Stimulated activated CD4-positive, alpha-beta T cell treated with anti-CD3 and anti-CD28 coated beads, Interleukin-2, amount 100 ng/mL, for 24 hours (primary cell): ENCODE measurements at regions not wholly inside any gene's neighbourhood (a gene's known extent, or its start where the extent isn't known, plus 50 kb on each side); places are given as distances from the start of the nearest gene placed in this dataset.

Experiments used
- DNase-seq, 2 donors: peaks; one replicate each; pipeline ENCODE4 v3.0.0-alpha.2; 2020

DNA sequence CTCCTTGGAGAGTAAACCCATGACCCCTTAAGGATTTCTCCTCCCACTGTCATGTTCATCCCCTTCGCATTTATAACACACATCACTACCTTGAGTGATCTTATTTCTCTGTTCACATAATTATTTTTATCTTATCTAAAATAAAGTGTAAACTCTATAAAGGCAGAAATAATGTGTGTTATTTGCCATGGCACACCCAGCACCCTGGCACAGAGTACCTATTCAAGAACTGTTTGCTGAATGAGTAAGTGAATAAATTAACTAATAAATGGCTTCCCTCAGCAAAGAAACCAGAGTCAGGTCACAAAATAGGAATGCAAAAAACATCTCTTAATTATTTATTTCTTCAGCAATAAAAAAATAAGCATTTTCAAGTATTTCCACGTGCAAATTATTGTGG is 330.3 kb upstream of the GHITM start:
- no peak for DNase-seq

DNA sequence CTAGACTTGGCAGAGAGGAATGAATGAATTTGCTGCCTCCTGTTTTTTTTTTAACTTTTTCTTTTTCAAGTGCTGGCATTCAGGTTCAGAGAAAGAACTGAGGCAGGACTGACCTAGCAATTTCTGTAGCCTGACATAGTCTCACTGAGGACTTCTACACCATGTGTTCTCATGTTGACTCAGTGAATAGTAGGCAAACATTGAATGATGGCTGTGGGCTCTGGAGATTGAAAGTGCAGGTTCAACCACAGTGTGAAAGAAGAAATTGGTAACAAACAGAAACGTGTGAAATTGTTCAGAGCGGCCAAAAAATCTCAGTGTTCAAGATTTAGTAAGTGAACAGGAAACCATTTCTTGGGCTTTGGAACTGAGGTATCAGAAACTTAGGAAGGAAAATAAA is 322.4 kb upstream of the GHITM start:
- DNase-seq = no peak

DNA sequence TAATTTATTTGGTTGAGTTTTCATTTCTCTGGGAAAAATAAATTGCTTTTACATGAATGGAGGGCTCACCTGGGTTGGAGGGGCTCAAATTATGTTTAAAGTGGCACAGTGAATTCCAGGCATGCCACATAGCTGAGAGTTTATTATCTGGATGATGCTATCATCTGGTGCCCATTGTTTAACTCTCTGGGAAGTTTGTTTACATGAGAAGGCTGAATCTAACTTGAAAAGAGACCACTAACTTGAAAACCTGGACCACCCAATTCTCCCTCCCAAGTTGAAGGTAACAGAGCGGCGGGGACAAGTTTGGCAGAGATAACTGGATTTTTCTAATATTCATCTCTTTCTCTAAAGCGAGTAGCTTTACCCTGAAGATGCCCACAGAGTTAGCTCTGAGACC is 321.5 kb upstream of the GHITM start:
- no peak for DNase-seq

DNA sequence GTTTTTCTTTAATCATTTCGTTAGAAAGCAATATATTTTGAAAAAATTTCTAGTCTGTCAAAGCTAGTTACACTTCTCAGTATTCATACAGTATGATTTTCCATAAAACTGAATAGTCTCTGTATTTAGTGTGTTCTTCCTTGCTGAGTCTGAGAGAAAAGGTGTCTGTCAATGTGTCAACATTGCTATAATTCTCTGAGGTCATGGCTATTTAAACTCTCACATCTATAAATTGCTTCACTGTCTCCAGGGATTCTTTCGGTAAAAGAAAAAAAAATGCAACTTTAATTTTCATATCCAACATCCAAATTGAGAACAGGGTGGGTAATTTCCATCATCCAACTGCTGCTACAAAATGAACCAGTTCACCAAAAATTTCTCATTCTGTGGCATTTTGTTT is 319.7 kb upstream of the GHITM start:
- DNase-seq = no peak

DNA sequence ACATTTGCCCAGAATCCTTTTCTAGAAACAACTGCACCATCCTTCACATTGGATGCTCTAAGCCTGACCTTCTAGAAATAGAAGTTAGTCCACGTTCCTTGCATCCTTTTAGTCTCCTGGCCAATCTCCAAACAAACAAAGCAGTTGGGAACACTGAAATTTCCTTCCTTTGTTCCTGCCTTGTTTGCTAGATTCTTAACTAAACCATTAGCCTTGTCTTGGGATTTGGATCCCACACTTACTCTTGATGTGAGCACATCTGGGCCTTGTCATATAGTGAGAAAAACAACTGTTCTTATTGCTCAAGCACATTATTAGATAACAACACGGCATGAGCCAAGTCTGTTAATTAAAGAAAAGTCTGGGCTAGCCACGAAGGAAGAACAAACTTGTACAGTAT is 319.3 kb upstream of the GHITM start:
- DNase-seq = no peak

DNA sequence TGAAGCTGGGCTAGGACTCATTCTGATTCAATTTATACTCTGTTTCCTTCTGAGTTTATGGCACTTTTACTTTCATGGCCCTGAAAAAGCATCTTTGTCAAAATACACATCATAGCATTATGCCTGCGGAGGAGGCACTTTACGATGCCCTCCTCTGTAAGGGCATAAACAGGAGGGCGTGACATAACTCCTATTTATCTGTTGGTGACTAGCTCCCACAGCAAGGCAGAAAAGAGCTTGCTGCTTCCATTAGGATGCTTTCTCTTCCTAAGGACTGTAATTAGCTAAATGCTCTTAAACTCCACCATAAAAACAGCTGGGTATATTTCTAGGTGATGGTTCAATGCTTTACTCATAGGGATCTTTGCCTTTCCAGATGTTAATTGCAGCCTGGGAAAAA is 315.2 kb upstream of the GHITM start:
- no peak for DNase-seq

DNA sequence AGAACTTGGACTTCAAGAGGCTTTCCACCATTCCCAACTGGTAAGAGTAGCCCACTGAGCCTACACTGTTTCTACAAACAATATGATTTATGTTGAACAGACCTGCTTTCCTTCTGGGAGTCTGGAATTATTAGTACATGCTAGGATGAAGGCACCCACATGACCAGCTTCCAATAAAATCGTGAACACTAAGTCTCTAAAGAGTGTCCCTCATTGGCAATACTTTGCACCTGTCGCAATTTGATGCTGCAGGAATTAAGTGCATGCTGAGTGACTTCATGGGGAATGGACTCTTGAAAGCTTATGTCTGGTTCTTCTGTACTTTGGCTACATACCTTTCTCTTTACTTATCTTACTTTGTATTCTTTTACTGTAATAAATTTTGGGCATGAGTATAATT is 305.2 kb upstream of the GHITM start:
- no peak for DNase-seq

DNA sequence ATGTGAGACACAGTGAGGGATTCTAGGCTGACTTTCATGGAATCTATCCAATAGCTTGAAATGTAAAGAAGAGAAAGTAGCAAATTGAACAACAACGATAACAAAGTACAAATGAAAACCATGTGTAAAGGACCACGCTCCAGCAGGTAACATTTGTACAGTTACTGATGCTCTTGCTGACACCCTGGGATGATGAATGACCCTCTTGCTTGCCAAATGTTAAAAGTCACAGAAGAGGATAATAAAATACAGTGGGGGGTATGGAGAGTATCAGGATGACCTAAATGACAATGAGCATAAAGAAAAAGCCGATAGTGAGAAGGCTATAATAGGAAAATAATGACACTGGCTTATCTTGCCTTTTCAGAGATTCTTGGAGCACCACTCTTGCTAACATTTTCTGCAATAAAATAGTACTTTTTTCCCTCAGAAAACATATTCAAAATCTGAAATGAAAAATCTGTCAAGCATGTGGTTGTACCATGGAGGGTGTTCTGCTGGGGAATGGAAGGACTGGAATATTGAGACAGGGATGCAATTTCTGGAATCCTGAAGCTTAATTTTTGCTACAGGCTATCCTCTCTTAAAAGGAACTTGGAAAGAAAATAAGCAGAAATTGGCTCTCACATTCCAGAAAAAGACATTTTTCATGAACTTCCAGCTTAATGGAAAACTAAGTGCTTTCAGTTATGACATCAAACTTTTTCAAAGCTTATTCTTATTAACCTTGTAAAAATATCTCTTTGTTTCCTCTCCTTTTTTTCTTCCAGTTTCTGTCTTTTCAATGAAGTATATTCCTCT is 303.2 kb upstream of the GHITM start:
- DNase-seq = no peak

DNA sequence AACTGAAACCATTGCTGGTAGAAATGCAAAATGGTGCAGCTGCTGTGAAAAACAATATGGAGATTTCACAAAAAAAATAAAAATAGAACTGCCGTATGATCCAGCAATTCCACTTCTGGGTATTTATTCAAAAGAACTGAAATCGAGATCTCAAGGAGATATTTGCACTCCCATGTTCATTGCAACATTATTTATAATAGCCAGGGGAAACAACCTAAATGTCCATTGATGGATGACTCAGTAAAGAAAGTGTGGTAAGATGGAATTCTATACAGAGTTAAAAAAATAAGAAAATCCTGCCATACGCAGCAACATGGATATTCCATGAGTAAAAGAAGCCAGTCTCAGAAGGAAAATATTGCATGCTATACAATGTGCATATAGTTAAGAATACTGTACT is 290.6 kb upstream of the GHITM start:
- DNase-seq = no peak

DNA sequence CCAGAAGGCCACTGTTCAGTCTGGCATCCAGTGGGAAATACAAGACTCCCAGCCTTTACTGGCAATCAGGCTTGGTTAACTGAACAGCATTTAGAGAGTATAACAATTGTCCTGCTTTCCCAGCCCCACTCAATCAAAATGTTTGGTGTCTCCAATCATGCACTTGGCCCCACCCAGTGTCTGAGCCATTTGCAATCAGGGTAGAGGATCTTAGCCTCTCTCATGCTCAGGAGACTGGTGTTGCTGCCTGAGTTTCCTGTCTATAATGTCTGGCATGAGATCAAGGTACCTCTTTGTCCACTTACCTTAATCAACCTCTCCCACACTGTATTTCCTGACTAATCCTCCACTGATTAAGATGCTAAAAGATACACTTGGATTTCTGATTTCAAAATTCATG is 290.2 kb upstream of the GHITM start:
- DNase-seq = no peak

DNA sequence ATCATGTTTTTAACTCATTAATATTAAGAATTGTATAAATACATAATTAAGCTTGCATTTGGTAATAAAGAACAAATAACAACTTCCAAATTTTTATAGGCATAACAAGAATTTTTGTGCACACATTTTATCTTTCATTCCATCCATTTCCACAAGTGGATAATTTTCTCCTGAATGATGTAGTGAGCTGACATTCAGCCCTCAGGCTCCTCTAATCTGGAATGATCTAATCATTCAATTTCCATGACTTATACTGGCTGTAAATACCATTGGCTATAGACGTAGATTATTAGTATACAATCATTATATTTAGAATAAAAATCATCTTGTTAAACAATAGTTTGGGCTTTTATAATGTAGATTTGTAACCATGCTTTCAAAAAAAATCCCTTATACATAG is 287.2 kb upstream of the GHITM start:
- DNase-seq = no peak

DNA sequence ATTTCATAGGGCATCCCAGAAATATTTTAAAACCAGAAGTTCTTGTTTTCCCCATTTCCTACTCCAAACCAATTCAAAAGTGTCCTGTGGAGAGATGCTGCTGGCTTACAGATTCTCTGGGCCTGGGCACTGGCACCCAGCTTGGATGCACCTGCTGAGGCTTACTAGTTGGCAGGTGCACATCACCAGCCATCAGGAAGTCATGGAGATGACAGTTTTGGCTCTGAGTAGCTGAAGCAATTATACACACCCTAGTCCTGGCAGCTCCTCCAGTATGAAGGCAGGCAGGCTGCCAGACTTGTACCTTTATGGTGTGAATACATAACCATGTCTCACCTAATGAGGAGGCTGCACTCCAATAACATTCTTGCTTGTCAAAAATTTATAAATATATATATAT is 276.6 kb upstream of the GHITM start:
- DNase-seq = no peak

DNA sequence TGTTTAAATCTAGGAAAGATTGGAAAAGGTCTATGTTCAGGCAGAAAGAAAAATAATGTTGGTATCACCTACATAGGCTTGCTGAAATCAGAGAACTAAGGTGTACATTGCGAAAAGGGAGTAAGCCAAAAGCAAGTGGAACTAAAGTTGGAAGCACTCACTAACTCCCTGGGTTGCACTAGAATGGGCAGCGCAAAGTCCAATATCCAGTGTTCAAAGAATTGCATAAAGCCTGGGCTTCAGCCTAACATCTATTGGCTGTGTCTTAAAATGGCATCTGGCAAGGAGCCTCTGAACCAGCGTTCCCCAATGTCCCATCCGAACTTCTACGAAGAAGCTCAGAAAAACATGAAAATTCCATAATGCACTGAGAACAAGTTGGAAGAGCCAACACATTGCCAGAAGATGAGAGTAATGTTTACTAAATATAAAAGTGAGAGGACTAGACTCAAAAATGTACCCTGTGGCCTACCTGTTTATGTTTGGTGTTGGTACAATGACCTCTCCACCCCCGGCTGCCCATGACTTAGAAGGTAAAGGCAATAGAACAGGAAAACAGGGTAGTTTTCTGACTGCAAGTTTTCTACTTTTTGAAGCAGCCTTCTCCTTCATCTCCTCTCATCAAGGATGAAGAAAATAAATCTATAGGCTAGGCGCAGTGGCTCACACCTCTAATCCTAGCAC is 275.9 kb upstream of the GHITM start:
- DNase-seq = no peak

DNA sequence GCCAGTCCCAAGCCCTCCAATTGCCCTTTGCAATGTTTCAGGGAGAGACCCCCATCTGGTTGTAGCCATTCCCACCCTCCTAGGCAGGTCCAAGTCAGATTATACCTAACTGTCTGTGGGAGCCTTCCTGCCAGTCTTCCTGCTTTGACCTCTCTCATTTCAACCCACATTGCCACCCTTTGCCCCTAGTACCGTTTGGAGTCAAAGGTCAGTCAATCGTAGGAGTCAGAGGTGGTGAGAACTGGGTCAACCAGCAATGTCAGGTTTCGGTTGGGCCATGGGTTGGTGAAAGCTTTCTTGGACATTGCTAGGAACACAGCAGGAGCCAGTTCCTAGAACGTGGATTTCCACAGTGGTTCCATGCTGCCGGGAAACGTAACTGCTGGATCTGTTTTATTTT is 269.4 kb upstream of the GHITM start:
- DNase-seq = no peak

DNA sequence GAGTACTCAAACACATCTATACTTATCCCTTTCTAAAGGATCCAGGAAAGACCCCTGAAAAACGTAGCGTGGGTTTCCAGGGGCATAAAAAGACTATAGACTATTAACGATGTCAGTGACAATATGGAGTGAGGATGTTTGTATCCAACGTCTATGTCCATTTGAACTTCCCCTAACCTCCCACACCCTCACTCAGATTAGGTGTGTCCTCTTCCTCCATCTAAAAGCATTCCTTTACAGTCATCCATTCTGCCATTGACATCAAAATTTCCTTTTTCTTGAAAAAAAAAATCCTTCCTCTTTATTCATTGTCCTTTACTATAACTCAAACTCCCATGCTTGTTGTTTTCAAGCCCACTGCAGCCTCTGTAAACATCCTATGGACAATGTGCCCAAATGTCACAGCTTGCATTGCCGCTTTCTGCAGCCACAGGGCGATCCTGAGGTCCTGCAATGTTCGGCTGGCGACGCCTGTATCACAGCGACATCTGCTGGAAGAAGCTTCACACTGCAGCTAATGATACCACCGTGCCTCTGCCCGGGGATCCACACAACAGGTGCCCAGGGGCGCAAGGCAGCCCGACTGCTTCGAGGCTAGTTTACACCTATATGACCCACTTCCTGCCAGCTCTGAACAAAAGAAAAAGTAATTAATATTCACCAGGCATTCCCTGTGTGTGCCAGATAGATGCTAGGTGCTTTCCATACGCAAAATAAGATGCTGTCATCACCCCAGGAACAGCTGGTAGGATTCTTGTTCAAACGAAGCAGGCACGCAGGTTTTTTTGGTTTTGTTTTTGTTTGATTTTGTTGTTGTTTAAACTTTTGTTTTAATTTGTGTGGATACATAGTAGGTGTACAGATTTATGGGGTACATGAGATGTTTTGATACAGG is 267.9 kb upstream of the GHITM start:
- DNase-seq = peak; percentile 62 to 67

DNA sequence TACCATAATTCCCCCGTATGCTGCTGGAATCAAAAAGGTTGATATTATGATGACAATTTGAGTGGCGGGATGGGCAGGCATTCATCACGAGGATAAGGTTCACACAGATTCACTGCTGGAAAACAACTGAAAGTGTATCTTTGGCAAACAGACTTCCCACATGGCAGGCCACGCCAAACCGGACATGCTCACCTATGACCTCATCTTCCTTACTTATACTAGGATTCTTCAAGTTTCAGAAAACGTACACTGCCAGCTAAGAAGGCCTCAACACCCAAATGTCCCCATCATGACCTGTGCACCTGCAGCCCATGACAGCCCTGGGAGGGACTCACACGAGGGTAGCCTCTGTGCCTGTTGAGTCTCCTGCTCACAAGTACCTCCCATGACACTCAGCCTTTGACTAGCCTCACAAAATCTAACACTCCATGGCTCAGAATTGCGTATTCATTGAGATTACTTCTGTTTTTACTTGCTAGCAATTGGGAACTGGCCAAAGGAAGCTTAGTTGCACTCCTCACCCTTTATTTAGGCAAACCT is 259.0 kb upstream of the GHITM start:
- DNase-seq = no peak

DNA sequence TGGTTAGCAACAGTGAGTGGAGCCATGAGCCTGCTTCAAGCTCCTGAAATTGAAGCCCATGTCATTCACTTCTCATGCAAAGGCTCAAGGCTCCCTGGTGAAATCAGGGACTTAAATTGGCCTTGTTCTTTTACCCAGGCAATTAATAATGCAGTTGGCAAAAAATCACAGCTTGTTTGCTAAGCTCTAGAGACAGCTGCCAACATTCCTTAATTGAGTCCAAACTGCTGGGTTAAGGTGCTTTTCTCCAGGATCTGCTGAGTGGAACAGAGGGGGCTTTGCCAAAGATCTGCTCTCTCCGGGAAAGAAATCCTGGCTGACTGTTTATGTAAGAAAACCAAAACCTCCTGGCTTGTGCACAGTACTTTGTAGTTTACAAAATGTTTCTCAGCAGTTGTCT is 257.6 kb upstream of the GHITM start:
- no peak for DNase-seq

DNA sequence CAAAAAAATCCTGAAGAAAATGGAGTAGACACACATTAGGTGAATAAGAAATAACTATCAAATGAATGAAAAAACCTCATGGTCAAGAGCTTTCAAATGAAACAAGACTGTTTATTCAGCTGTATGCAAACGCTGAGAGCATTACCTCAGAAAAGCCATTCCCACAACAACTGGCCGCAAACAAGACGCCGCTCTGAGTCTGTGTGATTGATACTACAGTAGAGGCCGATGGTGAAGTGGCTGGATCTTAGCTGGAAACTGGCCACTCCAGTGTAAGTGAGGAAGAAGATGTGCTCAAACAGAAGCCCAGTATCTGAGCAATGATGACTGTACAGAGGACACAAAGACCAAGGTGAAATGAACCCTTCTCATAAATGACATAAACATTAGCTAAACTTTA is 252.4 kb upstream of the GHITM start:
- no peak for DNase-seq

DNA sequence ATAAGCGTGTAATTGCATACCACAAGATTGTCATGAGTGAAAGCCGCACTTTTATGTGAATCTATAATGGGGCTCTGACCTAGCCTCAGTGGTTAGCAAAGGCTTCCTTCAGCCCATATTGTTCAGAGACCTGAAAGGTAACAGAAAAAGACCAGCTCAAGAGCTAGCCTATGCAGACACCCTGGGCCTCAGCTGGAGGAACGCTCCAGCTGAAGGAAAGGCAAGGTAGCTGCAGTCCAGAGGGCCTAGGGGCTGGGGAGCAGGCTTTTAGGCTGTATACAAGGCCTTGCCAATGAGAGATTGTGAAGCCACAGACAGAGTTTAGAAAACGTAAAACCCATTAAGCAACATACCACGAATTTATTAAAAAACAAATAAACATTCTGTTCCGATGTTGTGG is 246.6 kb upstream of the GHITM start:
- no peak for DNase-seq

DNA sequence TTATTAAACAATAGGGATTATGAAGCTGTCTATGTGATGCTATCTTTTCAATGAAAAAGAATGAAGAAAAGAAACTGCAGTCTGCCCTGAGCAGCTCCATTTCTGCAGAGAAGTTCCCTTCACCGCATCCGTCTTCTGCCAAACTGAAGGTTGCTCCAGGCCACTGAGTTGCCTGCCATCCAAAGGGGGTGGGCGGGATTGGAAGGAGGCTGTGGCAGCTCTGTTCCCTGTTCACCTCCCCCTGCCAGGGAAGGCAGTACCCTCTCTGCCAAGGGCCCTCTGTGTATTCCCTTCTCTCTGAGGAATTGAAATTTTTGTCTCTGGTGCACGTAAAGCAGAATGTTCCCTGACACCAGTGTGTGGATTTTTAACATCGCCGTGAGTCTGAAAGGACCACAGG is 243.1 kb upstream of the GHITM start:
- DNase-seq = no peak

DNA sequence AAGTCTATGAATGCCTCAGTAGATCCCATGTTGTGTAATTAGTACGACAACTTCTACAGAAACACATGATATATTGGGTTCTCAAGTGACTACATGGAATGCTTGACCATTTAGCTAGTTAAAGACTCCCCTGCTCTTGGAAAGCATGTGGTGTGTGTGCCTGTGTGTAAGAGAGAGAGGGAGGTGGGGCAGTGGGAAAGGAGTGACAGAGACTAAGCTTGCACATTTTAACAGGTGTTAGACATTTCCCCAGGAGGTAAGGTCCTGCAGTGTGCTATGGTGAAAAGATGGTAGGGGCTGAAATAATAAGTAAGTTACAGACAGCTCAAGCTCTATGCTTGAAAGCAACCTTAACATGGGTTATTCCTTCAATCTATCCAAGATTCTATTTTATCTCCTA is 241.7 kb upstream of the GHITM start:
- no peak for DNase-seq

DNA sequence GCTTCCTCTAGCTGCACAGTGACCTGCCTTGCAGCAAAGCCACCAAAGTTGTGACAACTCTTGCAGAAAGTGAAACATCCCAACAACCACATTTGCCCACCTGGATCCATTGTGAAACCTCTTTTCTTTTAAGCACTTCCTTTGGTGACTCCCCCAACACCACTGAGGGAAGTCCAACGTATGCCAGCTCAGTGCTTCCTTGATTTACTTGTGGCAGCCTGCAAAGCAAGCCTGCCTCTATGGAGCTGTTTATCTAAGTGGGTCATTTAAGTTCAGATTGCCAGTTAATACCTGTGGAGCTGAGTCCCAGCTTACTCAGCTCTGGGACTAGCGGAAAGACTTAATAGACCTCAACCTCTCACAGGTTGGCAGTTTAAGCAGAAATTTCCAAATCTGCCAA is 230.8 kb upstream of the GHITM start:
- DNase-seq = no peak

DNA sequence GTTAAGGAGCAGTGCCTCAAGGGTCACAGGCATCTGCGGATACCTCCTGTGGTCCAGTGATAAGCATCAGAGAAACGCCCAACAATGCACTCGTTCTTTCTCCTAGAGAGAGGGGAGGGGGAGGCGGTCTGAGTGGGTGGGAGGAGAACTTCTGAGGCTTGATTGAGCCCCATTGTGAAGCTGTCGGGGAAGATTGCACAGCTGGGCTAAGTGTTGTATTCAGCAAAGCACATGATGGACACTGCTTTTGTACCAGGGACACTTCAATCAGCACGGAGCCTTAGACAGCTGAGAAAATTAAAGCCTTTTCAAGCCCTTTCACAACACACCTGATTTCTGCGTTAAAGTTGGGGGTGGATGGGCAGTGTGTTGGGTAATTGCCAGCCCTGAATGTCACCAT is 230.3 kb upstream of the GHITM start:
- no peak for DNase-seq

DNA sequence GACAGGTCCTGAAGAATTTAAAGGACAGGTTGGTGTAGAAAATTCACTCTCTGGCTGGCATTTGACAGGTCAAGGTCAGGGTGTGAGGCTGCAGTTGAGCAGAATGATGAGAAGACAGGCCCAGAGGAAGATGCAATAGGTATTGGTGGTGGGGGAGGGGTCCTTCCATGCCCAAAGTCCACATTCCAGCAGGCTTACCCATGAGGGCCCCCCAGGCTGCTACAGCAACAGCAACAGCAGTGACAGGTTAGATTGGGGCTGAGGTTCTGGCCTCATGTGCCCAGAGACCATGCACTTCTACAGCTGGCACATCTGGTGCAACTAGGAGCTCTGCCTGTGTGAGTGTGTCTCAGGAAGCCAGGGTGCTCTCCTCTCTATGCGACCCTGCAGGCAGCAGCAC is 223.5 kb upstream of the GHITM start:
- no peak for DNase-seq
